Mesothelial cell of epicardium (in vitro differentiated cells): ENCODE measurements at regions not wholly inside any gene's neighbourhood (a gene's known extent, or its start where the extent isn't known, plus 50 kb on each side); places are given as distances from the start of the nearest gene placed in this dataset.

Experiments used
- DNase-seq, 2 experiments: peaks; one replicate each; pipeline ENCODE4 v3.0.0; 2021; ENCODE audit warnings: low spot score in 2 of 2; ENCODE audit not compliant: unreplicated experiment in 2 of 2
- H3K27ac Mint-ChIP-seq: 2 replicates; pipeline ENCODE4 v1.8.0; 2021; ENCODE audit warnings: mixed read lengths
- H3K27me3 Mint-ChIP-seq: 2 replicates; pipeline ENCODE4 v1.8.0; 2021; ENCODE audit warnings: low read depth, mixed read lengths
- H3K36me3 Mint-ChIP-seq: 2 replicates; pipeline ENCODE4 v1.8.0; 2021; ENCODE audit warnings: mixed read lengths
- H3K4me1 Mint-ChIP-seq: 2 replicates; pipeline ENCODE4 v1.8.0; 2021; ENCODE audit warnings: mixed read lengths
- H3K4me3 Mint-ChIP-seq: 2 replicates; pipeline ENCODE4 v1.8.0; 2021; ENCODE audit warnings: mild to moderate bottlenecking, moderate library complexity, mixed read lengths
- H3K9me3 Mint-ChIP-seq: 2 replicates; pipeline ENCODE4 v1.8.0; 2021; ENCODE audit warnings: mixed read lengths
- TF ChIP-seq, protein P1 (sequence below): fragments of 200-600 bp; sonication (generic); IDR thresholded peaks from one replicate; pipeline ENCODE4 v1.5.0; 2021; ENCODE audit warnings: antibody characterized with exemption; ENCODE audit not compliant: unreplicated experiment

DNA sequence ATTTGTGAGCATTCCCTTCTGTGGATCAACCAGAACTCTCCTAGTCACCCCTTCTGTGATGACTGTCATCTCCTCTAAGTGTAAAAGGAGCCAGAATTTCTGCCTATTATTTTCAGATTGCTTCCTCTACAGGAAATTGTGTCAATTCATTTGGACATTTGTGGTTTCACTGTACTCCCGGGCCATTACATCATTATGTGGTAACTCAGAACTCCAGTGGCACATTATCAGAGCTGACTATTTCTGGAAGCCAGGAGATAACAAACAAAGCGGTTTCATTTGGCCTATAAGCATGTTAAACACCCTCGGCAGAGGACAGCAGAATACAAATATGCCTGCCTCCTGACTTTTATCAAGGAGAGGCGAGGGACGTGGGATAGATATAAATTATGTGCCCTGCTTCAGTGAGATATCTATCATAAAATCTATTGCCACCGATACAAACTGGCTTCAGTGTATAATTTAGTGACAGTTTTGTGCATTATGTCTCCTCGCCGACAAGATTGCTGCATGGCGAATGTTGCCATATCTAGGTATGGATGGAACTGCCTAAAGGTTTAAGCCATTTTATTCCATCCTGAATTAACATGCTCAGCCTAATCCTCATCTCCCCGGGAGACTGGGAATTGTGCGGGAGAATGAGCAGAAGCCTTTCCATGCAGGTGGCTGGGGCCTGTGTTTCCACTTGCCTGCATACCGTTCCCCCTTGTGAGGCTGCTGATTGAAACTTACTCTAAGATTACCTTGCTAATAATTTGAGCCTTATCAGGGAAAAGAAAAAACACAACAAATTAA, 193.4 kb upstream of the SEMA6D start:
- H3K36me3 Mint-ChIP-seq, result no peaks in the 10 kb centered on the region
- TF ChIP-seq, protein P1, sequence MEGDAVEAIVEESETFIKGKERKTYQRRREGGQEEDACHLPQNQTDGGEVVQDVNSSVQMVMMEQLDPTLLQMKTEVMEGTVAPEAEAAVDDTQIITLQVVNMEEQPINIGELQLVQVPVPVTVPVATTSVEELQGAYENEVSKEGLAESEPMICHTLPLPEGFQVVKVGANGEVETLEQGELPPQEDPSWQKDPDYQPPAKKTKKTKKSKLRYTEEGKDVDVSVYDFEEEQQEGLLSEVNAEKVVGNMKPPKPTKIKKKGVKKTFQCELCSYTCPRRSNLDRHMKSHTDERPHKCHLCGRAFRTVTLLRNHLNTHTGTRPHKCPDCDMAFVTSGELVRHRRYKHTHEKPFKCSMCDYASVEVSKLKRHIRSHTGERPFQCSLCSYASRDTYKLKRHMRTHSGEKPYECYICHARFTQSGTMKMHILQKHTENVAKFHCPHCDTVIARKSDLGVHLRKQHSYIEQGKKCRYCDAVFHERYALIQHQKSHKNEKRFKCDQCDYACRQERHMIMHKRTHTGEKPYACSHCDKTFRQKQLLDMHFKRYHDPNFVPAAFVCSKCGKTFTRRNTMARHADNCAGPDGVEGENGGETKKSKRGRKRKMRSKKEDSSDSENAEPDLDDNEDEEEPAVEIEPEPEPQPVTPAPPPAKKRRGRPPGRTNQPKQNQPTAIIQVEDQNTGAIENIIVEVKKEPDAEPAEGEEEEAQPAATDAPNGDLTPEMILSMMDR, result no peak
- H3K27me3 Mint-ChIP-seq, result no peaks in the 10 kb centered on the region
- peaks cover 1% of the 10 kb centered on the region for H3K4me1 Mint-ChIP-seq
- H3K9me3 Mint-ChIP-seq, result peaks cover 7% of the 10 kb centered on the region
- no peak for DNase-seq
- H3K27ac Mint-ChIP-seq, result no peak overlapping the region
- no peak overlapping the region for H3K4me3 Mint-ChIP-seq

DNA sequence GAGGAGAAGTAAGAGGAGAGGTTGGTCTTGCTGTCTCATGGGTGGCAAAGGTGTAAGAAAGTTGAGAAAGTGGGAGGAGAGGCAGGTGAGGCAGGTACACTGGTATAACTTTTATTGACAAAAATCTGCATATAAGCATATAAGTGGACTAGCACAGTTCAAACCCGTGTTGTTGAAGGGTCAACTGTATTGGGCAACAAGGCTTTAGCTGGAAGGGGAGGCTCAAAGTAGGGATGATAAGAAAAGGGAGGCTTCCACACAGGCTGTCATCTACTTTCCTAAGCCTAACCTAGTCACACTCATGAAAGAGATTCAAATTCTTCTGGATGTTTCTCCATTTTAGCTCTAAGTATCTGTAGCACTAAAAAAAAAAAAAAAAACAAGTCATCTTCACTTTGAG, 188.1 kb upstream of the SEMA6D start:
- no peak for DNase-seq
- TF ChIP-seq, protein P1, result no peak
- no peaks in the 10 kb centered on the region for H3K27me3 Mint-ChIP-seq
- H3K27ac Mint-ChIP-seq, result no peak overlapping the region
- no peaks in the 10 kb centered on the region for H3K36me3 Mint-ChIP-seq
- peaks cover 4% of the 10 kb centered on the region for H3K9me3 Mint-ChIP-seq
- H3K4me3 Mint-ChIP-seq, result no peak overlapping the region
- no peaks in the 10 kb centered on the region for H3K4me1 Mint-ChIP-seq

DNA sequence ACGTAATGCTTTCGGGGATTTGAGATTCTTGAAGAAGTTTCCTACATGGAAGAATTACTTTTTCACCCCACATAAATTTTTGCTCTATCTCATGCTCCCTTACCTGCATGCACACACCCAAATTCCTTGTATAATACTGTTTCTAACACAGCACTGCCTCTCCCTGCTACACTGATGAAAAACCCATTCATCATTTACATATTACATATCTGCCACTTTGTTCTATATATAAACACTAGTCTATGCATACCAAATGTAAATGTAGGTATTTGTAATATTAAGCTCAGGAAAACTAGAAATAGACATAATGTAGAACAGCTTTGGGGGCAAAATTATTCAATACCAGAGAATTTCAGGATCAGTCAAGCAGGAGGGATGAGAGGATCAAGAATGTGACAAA, 182.6 kb upstream of the SEMA6D start:
- no peak for DNase-seq
- Mint-ChIP-seq H3K27ac (no peak overlapping the region), H3K27me3 (no peaks in the 10 kb centered on the region), H3K4me3 (no peak overlapping the region), H3K9me3 (peaks cover 4% of the 10 kb centered on the region), H3K36me3 (no peaks in the 10 kb centered on the region), H3K4me1 (no peaks in the 10 kb centered on the region)
- TF ChIP-seq, protein P1, result no peak

DNA sequence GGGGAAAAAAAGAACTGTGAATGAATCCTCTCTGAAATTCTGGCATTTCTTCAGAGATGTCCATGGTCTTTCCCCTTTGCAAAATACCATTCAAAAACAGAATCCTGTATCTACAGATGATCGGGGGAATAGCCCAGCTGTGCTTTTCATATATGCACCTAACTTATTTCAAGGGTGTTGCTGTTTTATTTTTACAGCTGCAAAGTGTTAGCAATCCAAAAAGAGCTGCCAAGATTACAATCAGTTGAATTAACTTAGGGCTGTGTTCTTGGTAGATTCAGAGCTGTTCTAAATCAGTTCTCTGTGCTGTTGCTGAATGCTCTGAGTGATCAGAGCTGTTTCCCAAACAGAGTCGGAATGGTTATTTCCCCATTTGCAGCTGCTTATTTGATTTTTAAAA, 175.7 kb upstream of the SEMA6D start:
- Mint-ChIP-seq H3K36me3 (no peaks in the 10 kb centered on the region), H3K9me3 (peaks cover 11% of the 10 kb centered on the region), H3K4me3 (no peak overlapping the region), H3K4me1 (no peaks in the 10 kb centered on the region), H3K27me3 (no peaks in the 10 kb centered on the region), H3K27ac (no peak overlapping the region)
- DNase-seq, result no peak
- TF ChIP-seq, protein P1, result no peak

DNA sequence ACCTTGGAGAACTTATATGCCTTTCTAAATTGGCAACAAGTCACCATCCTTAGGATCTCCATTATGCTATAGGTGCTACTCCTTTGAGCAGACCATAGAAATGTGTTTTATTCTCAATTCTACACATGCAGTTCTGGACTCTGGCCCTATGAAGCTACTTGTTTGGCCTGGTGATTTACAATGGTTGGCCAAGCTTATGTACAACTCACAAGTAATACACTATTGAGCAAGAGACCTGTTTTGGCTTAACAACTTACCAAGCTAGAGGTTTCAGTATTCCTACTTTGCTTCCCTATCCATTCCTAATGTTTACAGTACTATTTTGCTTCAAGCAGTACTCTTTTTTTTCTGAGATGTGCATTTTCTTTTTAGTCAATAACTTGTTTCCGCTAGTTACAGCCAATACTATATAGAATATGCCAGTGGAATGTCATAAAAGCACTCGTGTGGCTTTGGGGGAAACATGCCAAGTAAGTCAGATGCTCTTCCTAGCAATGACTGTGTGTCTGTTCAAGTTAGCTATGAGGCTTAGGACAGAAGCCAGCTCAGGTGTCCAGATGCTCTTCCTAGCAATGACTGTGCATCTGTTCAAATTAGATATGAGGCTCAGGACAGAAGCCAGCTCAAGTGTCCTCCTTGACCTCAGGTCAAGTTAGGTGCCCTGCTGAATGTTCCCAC, 174.9 kb upstream of the SEMA6D start:
- DNase-seq, result no peak
- Mint-ChIP-seq H3K9me3 (peaks cover 11% of the 10 kb centered on the region), H3K4me1 (peaks cover 2% of the 10 kb centered on the region), H3K27me3 (no peaks in the 10 kb centered on the region), H3K36me3 (no peaks in the 10 kb centered on the region), H3K27ac (no peak overlapping the region), H3K4me3 (no peak overlapping the region)
- TF ChIP-seq, protein P1, result no peak
